ENCODE measurements at regions not wholly inside any gene's neighbourhood (a gene's known extent, or its start where the extent isn't known, plus 50 kb on each side); places are given as distances from the start of the nearest gene placed in this dataset.

DNA sequence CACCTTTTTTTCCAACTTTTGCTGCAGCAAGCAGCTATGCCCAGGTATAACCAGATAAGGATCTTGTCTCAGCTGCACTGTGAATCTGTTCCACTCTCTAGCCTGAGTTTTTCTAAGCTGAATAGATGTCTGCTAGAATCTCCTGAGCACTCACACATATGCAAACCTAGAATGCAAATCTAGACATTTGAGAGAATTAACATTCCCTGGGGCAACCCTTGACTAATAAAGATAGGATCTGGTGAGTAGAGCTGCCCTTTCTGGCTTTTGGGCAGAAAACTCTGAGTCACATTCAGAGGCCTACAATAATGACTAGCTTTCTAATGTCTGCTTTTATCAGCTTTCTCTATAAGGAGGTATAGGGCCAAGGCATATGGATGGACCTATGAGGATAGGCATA is 61.4 kb upstream of the BARHL2 start:
- DNase-seq = no peak

GRCh38 chr1:90773812-90774211 is 56.7 kb upstream of the BARHL2 start:
- DNase-seq = no peak

- DNase-seq = no peak
Observed at GRCh38 chr1:90768826-90769225, 51.7 kb upstream of the BARHL2 start.

DNA sequence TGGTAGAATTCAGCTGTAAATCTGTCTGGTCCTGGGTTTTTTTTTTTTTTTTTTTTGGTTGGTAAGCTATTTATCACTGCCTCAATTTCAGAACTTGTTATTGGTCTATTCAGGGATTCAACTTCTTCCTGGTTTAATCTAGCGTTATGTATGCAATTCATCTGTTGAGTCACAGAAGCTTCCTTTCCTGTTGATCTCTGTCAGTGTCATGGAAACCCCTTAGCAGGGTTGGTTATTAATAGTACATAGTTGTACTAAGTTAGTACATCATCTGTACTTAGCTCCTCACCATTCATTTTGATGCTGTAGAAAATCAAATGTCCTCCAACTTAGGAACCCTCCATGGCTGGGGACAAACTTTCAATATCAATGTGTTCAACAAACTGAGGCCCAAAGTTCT is 51.0 kb upstream of the BARHL2 start:
- no peak for DNase-seq

Data from GDM1 (cell line).